GM12874 (cell line): ENCODE measurements at regions not wholly inside any gene's neighbourhood (a gene's known extent, or its start where the extent isn't known, plus 50 kb on each side); places are given as distances from the start of the nearest gene placed in this dataset.

Experiments
- CTCF ChIP-seq: IDR thresholded peaks from 2 replicates; pipeline ENCODE4 v1.5.1; 2011; ENCODE audit warnings: low read depth, mild to moderate bottlenecking, control low read depth, low read length, moderate library complexity; ENCODE audit not compliant: insufficient read depth

DNA sequence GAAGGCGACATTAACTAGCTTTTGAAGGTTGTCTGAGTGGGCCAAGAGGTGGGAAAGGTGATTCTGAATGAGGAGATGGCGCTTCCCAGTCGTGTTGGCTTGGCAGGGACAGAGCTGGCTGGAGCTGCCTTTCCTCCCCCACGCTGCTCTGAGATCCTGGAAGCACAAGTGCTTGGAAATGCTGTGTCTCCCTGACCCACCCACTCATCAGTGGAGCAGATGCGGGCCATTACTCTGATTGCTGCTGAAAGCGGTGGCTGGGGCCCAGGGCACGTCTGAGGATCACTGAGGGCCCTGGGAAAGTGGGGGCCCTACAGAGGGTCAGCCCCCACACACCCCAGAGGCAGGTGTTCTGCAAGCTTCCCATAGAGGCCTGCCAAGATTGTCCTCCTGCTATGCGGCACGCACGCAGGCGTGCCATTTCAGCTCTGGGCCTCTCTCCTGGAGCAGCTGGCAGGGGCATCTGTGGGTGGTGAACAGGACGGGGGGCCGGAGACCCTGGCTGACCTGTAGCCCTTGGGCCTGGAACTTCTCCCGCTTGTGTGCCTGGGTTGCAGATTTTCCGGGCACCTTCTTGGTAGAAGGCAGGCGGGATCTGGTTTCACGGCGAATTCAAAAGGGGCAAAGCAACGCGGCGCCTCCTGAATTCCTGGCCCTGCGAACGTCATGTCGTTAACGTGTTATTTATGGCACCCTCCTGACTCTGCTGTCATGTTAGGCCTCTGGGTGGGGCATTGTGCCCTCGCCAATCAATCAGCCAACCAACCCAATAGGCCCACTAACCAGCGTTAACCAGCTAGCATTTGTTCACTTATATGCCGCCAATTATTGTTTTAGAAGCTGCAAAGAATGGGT is 133.8 kb upstream of the TBX3 start:
- no peak for TF ChIP-seq CTCF

DNA sequence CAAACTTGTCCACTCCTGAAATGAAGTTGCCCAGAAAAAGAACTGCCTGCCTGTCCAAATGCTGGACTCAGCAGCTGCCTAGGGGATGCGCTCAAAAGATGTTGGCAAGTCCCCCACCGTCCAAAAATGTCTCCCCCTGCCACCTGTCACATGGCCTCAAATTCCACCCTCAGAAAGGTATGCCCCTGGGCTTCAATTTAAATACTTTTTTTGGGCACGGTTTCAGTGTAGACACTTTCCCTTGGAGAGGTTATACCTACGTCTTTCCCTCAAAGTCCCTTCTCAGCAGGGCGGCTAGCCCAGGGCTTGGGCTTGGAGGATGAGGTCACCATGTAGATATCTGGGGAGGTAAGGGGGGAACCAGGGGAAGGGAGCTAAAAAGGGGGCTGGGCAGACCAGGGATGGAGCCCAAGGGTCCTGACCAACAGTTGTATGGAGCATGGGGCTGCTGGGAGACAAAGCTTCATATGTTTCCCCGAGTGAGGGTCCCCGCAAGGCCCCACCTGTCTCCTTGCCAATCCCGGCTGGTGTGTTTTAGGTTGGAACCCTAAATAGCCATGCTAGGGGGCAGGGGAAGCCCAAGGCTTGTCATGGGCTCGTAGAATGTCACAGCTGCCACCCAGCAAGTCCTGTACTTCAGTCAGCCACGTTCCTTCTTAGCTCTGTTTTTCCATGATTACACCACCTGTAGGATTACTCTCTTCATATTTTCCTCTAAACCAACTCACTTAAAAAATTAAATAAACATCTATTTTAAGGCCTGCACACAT is 131.2 kb upstream of the TBX3 start:
- TF ChIP-seq CTCF: no peak

DNA sequence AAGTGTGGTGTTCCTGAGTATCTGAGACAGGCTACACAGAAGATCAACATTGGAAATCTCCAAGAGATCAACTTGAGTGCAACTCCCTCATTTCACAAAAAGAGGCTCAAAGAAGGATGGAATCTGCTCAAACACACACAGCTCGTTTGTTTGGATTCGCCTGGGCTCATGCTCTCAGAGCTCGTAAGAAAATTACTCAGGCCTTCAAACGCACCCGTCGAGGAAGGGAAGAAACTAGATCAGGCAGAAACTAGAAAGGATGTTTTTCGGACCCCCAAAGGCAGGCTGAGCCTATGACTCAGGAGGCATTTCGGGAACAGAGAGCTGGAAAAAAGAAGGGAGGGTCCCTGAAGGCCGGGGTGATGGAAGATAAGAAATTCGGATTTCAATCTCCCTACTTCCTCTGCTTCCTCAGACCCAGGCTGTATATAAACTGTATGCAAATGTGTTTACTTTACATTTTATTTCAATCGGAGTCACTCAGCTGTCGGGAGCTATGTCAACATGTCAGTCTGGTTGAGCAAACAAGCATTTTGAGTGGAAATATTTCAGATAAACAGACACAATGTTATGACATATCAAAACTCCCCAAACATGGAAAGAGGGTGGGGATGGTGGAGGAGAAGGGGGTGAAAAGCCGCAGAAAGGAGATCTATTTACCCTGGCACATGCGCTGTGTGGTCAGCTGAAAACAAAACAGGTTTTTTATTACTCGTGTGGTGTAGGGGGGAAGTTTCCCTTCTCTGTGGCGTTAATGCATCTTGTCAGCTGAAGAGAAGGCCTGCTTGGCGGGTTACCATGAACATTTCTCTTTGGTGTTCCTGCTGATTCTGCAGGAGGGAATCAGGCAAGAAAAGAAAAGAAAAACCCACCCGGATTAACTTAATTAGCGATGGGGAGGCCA is 129.1 kb upstream of the TBX3 start:
- TF ChIP-seq CTCF: no peak

DNA sequence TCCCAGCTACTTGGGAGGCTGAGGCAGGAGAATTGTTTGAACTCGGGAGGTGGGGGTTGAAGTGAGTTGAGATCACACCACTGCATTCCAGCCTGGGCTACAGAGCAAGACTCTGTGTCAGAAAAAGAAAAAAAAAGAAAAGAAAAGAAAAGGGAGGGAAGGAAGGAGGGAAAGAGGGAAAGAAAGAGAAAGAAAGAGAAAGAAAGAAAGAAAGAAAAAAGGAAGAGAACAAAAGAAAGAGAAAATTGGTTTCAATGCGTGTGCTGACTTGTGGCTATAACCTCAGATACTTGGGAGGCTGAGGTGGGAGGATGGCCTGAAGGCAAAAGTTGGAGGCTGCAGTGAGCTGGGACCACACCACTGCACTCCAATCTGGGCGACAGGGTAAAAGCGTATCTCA is 128.4 kb upstream of the TBX3 start:
- TF ChIP-seq CTCF: no peak

- no peak for TF ChIP-seq CTCF
These were observed 125.1 kb upstream of the TBX3 start for GRCh38 chr12:114809097-114809496.

GRCh38 chr12:114799574-114800487 is 115.9 kb upstream of the TBX3 start:
- no peak for TF ChIP-seq CTCF
